SK-N-MC (cell line): ENCODE measurements at regions not wholly inside any gene's neighbourhood (a gene's known extent, or its start where the extent isn't known, plus 50 kb on each side); places are given as distances from the start of the nearest gene placed in this dataset.
A peak's percentile ranks its signal among the peaks of the same experiment; 100 is the strongest.

Experiments used
- DNase-seq: peaks from one replicate; pipeline ENCODE4 v3.0.0-alpha.2; 2011; ENCODE audit warnings: low read depth, low spot score
- H3K27ac ChIP-seq: fragments of 200-600 bp; sonication (generic); 2 replicates; pipeline ENCODE4 v1.5.1; 2016; ENCODE audit warnings: mixed run types
- H3K36me3 ChIP-seq: fragments of 200-600 bp; sonication (generic); 2 replicates; pipeline ENCODE4 v1.6.1; 2017; ENCODE audit warnings: antibody characterized with exemption, low read length, mixed read lengths; ENCODE audit not compliant: insufficient read depth
- H3K4me3 ChIP-seq: fragments of 200-600 bp; sonication (generic); 2 replicates; pipeline ENCODE4 v1.5.1; 2016
- H3K9ac ChIP-seq: fragments of 200-600 bp; sonication (generic); 2 replicates; pipeline ENCODE4 v1.8.0; 2017; ENCODE audit warnings: mixed run types, mixed read lengths; ENCODE audit not compliant: insufficient read length
- H3K9me3 ChIP-seq: fragments of 200-600 bp; sonication (generic); 2 replicates; pipeline ENCODE4 v1.6.1; 2017; ENCODE audit warnings: low read depth, mild to moderate bottlenecking, antibody characterized with exemption, low read length, moderate library complexity, mixed read lengths
- EZH2 ChIP-seq: fragments of 200-600 bp; sonication (generic); IDR thresholded peaks from one replicate; pipeline ENCODE4 v1.6.1; 2017; ENCODE audit warnings: antibody characterized with exemption
- FOXP2 ChIP-seq: optimal IDR thresholded peaks from 2 replicates; pipeline ENCODE3; 2011; ENCODE audit warnings: mild to moderate bottlenecking, moderate library complexity; ENCODE audit not compliant: insufficient read depth; ENCODE audit errors: extremely low read length, control extremely low read depth
- POLR2AphosphoS5 ChIP-seq: IDR thresholded peaks from 2 replicates; pipeline ENCODE4 v1.6.1; 2012; ENCODE audit warnings: mild to moderate bottlenecking, low read depth, low read length, borderline replicate concordance

GRCh38 chr2:58879834-58880233 lies 638.7 kb upstream of the FANCL start:
- Histone ChIP-seq H3K4me3 (no peak overlapping the region), H3K27ac (no peak overlapping the region), H3K9me3 (no peaks in the 10 kb centered on the region), H3K36me3 (no peaks in the 10 kb centered on the region), H3K9ac (no peak overlapping the region)
- DNase-seq, result no peak
- TF ChIP-seq EZH2 (no peak), POLR2AphosphoS5 (no peak), FOXP2 (no peak)

DNA sequence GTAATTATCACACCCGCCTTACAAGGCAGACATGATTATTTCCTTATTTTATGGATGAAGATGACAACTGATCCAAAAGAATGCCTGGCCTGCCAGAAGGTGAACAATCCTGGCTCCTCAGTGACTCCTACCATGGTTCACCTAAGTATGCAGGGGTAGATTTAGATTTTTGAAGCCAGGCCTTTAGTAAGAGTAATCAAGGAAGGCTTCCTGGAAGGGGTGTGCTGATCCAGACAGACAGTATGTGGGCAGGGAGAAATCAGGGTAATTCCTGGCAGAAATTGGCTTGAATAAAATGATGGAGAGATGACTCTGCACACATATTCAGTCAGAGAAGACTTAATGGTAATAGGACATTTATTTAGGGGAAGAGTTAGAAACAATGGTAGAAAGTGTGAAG lies 637.7 kb upstream of the FANCL start:
- DNase-seq, result no peak
- no peak overlapping the region for H3K27ac ChIP-seq
- no peak for TF ChIP-seq FOXP2
- TF ChIP-seq POLR2AphosphoS5, result no peak
- TF ChIP-seq EZH2, result no peak

GRCh38 chr2:58876126-58876525 lies 635.0 kb upstream of the FANCL start:
- no peak for DNase-seq
- TF ChIP-seq FOXP2 (no peak), EZH2 (no peak), POLR2AphosphoS5 (no peak)
- H3K36me3 ChIP-seq, result no peaks in the 10 kb centered on the region
- H3K9ac ChIP-seq, result no peak overlapping the region
- no peak overlapping the region for H3K27ac ChIP-seq
- H3K9me3 ChIP-seq, result no peaks in the 10 kb centered on the region
- no peak overlapping the region for H3K4me3 ChIP-seq

More for the DNA sequence above, 637.7 kb upstream of the FANCL start:
- Histone ChIP-seq H3K4me3 (no peak overlapping the region), H3K9ac (no peak overlapping the region), H3K36me3 (no peaks in the 10 kb centered on the region), H3K9me3 (no peaks in the 10 kb centered on the region)

- TF ChIP-seq FOXP2 (no peak), POLR2AphosphoS5 (no peak), EZH2 (no peak)
- no peak for DNase-seq
Measured at GRCh38 chr2:58875436-58875835, 634.3 kb upstream of the FANCL start.

GRCh38 chr2:58871469-58872142 lies 630.5 kb upstream of the FANCL start:
- no peak overlapping the region for H3K4me3 ChIP-seq
- TF ChIP-seq EZH2, result no peak
- TF ChIP-seq FOXP2, result no peak
- TF ChIP-seq POLR2AphosphoS5, result no peak
- no peaks in the 10 kb centered on the region for H3K9me3 ChIP-seq
- H3K9ac ChIP-seq, result no peak overlapping the region
- no peak for DNase-seq
- H3K27ac ChIP-seq, result no peak overlapping the region
- no peaks in the 10 kb centered on the region for H3K36me3 ChIP-seq

More at GRCh38 chr2:58875436-58875835, 634.3 kb upstream of the FANCL start:
- Histone ChIP-seq H3K9ac (no peak overlapping the region), H3K27ac (no peak overlapping the region), H3K4me3 (no peak overlapping the region), H3K36me3 (no peaks in the 10 kb centered on the region), H3K9me3 (no peaks in the 10 kb centered on the region)

DNA sequence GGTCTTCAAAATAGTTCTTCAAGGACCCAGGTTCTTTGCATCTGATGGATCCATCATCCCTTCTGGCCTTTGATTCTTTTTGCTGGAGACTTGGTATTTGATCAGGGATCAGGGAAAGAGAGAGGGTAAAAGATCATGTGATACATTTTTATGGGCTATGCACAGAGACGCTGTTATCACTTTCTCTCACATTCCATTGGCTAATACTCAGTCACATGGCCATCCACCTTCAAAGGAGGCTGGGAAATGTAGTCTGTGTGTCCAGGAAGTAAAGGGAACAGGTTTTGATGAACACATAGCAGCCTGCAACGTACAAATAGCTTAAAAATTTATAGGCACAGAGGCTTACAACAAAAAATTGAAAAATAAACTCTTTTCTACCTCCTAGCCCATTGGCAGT lies 629.6 kb upstream of the FANCL start:
- Histone ChIP-seq H3K9ac (no peak overlapping the region), H3K27ac (no peak overlapping the region), H3K4me3 (no peak overlapping the region), H3K36me3 (no peaks in the 10 kb centered on the region), H3K9me3 (no peaks in the 10 kb centered on the region)
- TF ChIP-seq EZH2 (no peak), POLR2AphosphoS5 (no peak), FOXP2 (no peak)
- DNase-seq, result peak; percentile 1

GRCh38 chr2:58866946-58867345 lies 625.8 kb upstream of the FANCL start:
- Histone ChIP-seq H3K27ac (no peak overlapping the region), H3K36me3 (no peaks in the 10 kb centered on the region), H3K4me3 (no peak overlapping the region), H3K9me3 (no peaks in the 10 kb centered on the region), H3K9ac (no peak overlapping the region)
- TF ChIP-seq POLR2AphosphoS5 (no peak), EZH2 (no peak), FOXP2 (no peak)
- DNase-seq, result no peak

- Histone ChIP-seq H3K36me3 (no peaks in the 10 kb centered on the region), H3K4me3 (no peak overlapping the region), H3K9me3 (no peaks in the 10 kb centered on the region), H3K27ac (no peak overlapping the region), H3K9ac (no peak overlapping the region)
- no peak for TF ChIP-seq EZH2
- TF ChIP-seq FOXP2, result no peak
- no peak for TF ChIP-seq POLR2AphosphoS5
- DNase-seq, result no peak
Measured at GRCh38 chr2:58866527-58866926, 625.4 kb upstream of the FANCL start.

DNA sequence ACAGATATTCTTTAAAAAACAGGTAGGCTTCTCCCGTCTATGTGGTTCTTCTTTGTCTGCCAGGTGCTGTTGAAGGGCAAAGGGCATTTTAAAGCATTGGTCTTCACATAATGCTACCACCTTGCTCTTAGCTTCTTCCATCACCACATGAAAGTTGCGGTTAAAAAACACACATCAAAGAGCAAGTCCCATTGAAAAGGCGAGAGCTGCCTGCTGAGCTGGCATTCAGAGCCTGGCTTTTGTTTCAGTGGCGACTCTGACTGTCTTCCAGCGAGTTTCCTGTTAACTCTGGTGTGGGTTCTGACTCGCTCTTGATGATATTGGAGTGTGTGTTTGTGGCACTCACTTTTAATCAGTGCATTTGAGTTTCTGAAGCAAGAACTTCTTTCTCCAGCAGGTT lies 624.9 kb upstream of the FANCL start:
- DNase-seq, result no peak
- H3K9me3 ChIP-seq, result no peaks in the 10 kb centered on the region
- H3K36me3 ChIP-seq, result no peaks in the 10 kb centered on the region
- no peak overlapping the region for H3K9ac ChIP-seq
- no peak overlapping the region for H3K27ac ChIP-seq
- TF ChIP-seq FOXP2 (no peak), EZH2 (no peak), POLR2AphosphoS5 (no peak)
- H3K4me3 ChIP-seq, result no peak overlapping the region
